CD4-positive, alpha-beta T cell (primary cell): ENCODE measurements at regions not wholly inside any gene's neighbourhood (a gene's known extent, or its start where the extent isn't known, plus 50 kb on each side); places are given as distances from the start of the nearest gene placed in this dataset.

Experiments
- ATAC-seq: fragments of 200-7000 bp; cut with Tn5 transposase; one replicate; pipeline ENCODE4 v1.10.0; 2022; ENCODE audit warnings: mild to moderate bottlenecking; ENCODE audit not compliant: poor library complexity
- CTCF ChIA-PET: fragments of 350-600 bp; sonication (Branson Sonifier 250); formaldehyde crosslinking; loops from one replicate; lab custom pipeline; 2021; ENCODE audit warnings: antibody characterized with exemption, inconsistent platforms; lab: Charles Lee
- POLR2A ChIA-PET: fragments of 350-600 bp; sonication (Branson Sonifier 250); formaldehyde crosslinking; loops from one replicate; lab custom pipeline; 2021; ENCODE audit warnings: antibody characterized with exemption, inconsistent platforms; lab: Charles Lee
- DNase-seq, 14 experiments: peaks; one replicate each; pipeline ENCODE4 v3.0.0-alpha.2; 2013 to 2020; ENCODE audit warnings: mixed read lengths in 2 of 14
- H3K27ac ChIP-seq, 2 donors: one replicate each; pipeline versions ENCODE4 v1.5.1 to v1.7.0; 2013; ENCODE audit warnings: low read length in 2 of 2, low read depth in 1 of 2, mild to moderate bottlenecking in 1 of 2
- H3K27me3 ChIP-seq, 2 experiments: 1 replicate in 1 of 2; 2 replicates in 1 of 2; pipeline versions ENCODE4 v1.6.1 to v1.7.0; 2013; ENCODE audit warnings: low read length in 2 of 2, control low read depth in 1 of 2, mild to moderate bottlenecking in 1 of 2, moderate library complexity in 1 of 2; ENCODE audit not compliant: insufficient read depth in 2 of 2, control insufficient read depth in 1 of 2
- H3K36me3 ChIP-seq: one replicate; pipeline ENCODE4 v1.6.1; 2013; ENCODE audit warnings: low read length, control low read depth; ENCODE audit not compliant: insufficient read depth
- H3K4me1 ChIP-seq: one replicate; pipeline ENCODE4 v1.6.1; 2013; ENCODE audit warnings: low read length, control low read depth; ENCODE audit not compliant: insufficient read depth
- H3K4me3 ChIP-seq: one replicate; pipeline ENCODE4 v1.5.1; 2013; ENCODE audit warnings: mild to moderate bottlenecking, low read length, moderate library complexity
- H3K9me3 ChIP-seq, 2 experiments: 1 replicate in 1 of 2; 2 replicates in 1 of 2; pipeline versions ENCODE4 v1.6.1 to v1.7.0; 2013; ENCODE audit warnings: low read length in 2 of 2, mild to moderate bottlenecking in 2 of 2, control low read depth in 1 of 2, moderate library complexity in 1 of 2; ENCODE audit not compliant: control insufficient read depth in 1 of 2, insufficient read depth in 1 of 2
- H3K27ac Mint-ChIP-seq: one replicate; pipeline ENCODE4 v1.8.0; 2020; ENCODE audit warnings: mixed read lengths
- H3K27me3 Mint-ChIP-seq: one replicate; pipeline ENCODE4 v1.8.0; 2021; ENCODE audit warnings: mixed read lengths
- H3K36me3 Mint-ChIP-seq: one replicate; pipeline ENCODE4 v1.8.0; 2021; ENCODE audit warnings: low read depth, mixed read lengths
- H3K4me1 Mint-ChIP-seq: one replicate; pipeline ENCODE4 v1.8.0; 2021; ENCODE audit warnings: low read depth, mixed read lengths
- H3K4me3 Mint-ChIP-seq: one replicate; pipeline ENCODE4 v1.8.0; 2020; ENCODE audit warnings: mild to moderate bottlenecking, mixed read lengths
- H3K9me3 Mint-ChIP-seq: one replicate; pipeline ENCODE4 v1.8.0; 2020; ENCODE audit warnings: mixed read lengths
- intact Hi-C, 2 experiments: fragments of 100-400 bp; cut with DNase I in 1 of 2; cut with micrococcal nuclease in 1 of 2; formaldehyde crosslinking; loops; one replicate each; pipeline versions ENCODE4 v1.15.1 to v1.9.0; 2023 to 2025; cut with DNase I, micrococcal nuclease
- TF ChIP-seq, protein P1 (sequence below): fragments of 200-600 bp; IDR thresholded peaks from one replicate; pipeline ENCODE4 v1.8.0; 2022; ENCODE audit warnings: antibody characterized with exemption, mild to moderate bottlenecking

DNA sequence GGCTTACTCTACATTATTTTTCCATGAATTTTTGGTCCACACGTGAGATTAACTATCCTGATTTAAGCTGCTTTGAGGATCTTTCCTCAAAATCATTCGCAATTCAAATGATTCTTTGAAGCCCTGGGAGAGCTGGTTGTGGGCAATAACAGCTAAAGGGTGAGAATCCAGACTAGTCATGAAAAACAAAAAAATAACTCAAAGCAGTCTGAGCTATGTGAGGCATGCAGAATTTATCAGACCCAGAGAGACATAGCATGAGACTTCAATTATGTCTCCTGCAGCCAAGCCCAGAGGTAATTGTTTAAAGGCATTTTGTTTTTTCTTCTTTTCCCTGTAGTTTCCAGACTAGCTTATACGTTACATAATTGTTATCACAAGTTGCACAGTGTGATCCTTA lies 517.3 kb upstream of the PTCHD4 start:
- Histone ChIP-seq H3K4me3 (no peak overlapping the region), H3K9me3 (no peaks in the 10 kb centered on the region), H3K27ac (no peak overlapping the region), H3K36me3 (no peaks in the 10 kb centered on the region), H3K4me1 (no peaks in the 10 kb centered on the region), H3K27me3 (no peaks in the 10 kb centered on the region)
- POLR2A ChIA-PET = no interaction called here
- Mint-ChIP-seq H3K36me3 (no peaks in the 10 kb centered on the region), H3K4me3 (no peak overlapping the region), H3K4me1 (no peaks in the 10 kb centered on the region), H3K27ac (no peak overlapping the region), H3K9me3 (peaks cover 6% of the 10 kb centered on the region), H3K27me3 (no peaks in the 10 kb centered on the region)
- TF ChIP-seq, protein P1, sequence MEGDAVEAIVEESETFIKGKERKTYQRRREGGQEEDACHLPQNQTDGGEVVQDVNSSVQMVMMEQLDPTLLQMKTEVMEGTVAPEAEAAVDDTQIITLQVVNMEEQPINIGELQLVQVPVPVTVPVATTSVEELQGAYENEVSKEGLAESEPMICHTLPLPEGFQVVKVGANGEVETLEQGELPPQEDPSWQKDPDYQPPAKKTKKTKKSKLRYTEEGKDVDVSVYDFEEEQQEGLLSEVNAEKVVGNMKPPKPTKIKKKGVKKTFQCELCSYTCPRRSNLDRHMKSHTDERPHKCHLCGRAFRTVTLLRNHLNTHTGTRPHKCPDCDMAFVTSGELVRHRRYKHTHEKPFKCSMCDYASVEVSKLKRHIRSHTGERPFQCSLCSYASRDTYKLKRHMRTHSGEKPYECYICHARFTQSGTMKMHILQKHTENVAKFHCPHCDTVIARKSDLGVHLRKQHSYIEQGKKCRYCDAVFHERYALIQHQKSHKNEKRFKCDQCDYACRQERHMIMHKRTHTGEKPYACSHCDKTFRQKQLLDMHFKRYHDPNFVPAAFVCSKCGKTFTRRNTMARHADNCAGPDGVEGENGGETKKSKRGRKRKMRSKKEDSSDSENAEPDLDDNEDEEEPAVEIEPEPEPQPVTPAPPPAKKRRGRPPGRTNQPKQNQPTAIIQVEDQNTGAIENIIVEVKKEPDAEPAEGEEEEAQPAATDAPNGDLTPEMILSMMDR = no peak
- intact Hi-C loops = no loop called here
- CTCF ChIA-PET = no interaction called here
- DNase-seq = no peak
- ATAC-seq = no peak

DNA sequence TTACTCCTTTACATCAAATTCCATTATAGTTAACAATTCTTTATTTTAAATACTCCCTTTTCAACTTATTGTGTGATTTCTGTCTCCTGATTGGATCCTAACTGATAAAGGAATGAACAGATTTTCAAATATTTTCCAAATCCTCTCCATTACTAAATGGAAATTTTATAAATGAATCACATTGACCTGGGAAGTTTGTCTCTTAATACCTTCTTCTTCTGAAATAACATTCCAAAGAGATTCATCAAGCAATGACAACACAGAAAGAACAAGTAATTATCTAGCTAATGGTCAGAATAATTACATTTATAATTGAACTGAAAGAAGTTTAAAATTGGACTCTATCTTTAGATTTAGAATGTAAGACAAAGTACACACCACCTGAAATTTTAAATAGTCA lies 515.4 kb upstream of the PTCHD4 start:
- H3K4me1 Mint-ChIP-seq = no peaks in the 10 kb centered on the region
- H3K4me3 Mint-ChIP-seq = no peak overlapping the region
- TF ChIP-seq, protein P1 = no peak
- Histone ChIP-seq H3K4me1 (no peaks in the 10 kb centered on the region), H3K27ac (no peak overlapping the region), H3K27me3 (no peaks in the 10 kb centered on the region), H3K9me3 (no peaks in the 10 kb centered on the region), H3K4me3 (no peak overlapping the region), H3K36me3 (no peaks in the 10 kb centered on the region)
- H3K27ac Mint-ChIP-seq = no peak overlapping the region
- CTCF ChIA-PET = no interaction called here
- POLR2A ChIA-PET = no interaction called here
- no peaks in the 10 kb centered on the region for H3K27me3 Mint-ChIP-seq
- no peaks in the 10 kb centered on the region for H3K36me3 Mint-ChIP-seq
- ATAC-seq = no peak
- H3K9me3 Mint-ChIP-seq = peaks cover 7% of the 10 kb centered on the region
- intact Hi-C loops = no loop called here
- no peak for DNase-seq

DNA sequence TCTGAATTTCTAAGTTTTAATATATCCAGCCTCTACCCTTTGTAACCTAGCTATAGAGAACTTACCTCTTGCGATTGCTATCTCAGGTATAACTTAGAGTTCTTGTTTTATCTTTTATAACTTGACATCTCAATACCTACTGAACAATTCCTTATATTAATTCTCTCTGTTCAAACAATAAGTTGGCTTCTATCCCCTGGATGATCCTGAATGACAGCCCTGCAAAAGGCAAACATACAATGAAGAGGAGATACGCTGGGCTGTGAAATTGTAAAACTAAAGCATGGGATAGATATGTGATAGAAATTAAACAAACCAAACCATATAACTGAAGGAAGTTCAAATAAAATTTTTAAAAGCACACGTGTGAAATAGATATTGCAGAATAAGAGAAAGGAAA lies 513.6 kb upstream of the PTCHD4 start:
- no peaks in the 10 kb centered on the region for H3K36me3 ChIP-seq
- Mint-ChIP-seq H3K9me3 (peaks cover 7% of the 10 kb centered on the region), H3K27me3 (no peaks in the 10 kb centered on the region), H3K36me3 (no peaks in the 10 kb centered on the region), H3K27ac (no peak overlapping the region), H3K4me1 (no peaks in the 10 kb centered on the region), H3K4me3 (no peak overlapping the region)
- H3K27ac ChIP-seq = no peak overlapping the region
- no peaks in the 10 kb centered on the region for H3K27me3 ChIP-seq
- TF ChIP-seq, protein P1 = no peak
- ChIA-PET POLR2A (no interaction called here), CTCF (no interaction called here)
- no peak for ATAC-seq
- no peaks in the 10 kb centered on the region for H3K4me1 ChIP-seq
- no peak overlapping the region for H3K4me3 ChIP-seq
- no peaks in the 10 kb centered on the region for H3K9me3 ChIP-seq
- intact Hi-C loops = no loop called here
- no peak for DNase-seq
